Activated CD8-positive, alpha-beta memory T cell treated with anti-CD3 and anti-CD28 coated beads, Interleukin-2, amount 50 U/mL, for 48 hours (primary cell): ENCODE measurements at regions not wholly inside any gene's neighbourhood (a gene's known extent, or its start where the extent isn't known, plus 50 kb on each side); places are given as distances from the start of the nearest gene placed in this dataset.
"Not testable (repeated sequence)": the region's sequence is repeated elsewhere in the genome, so short reads cannot be mapped to it uniquely, and the experiment has no call there.

Source experiments
- DNase-seq: peaks from one replicate; pipeline ENCODE4 v3.0.0-alpha.2; 2020

DNA sequence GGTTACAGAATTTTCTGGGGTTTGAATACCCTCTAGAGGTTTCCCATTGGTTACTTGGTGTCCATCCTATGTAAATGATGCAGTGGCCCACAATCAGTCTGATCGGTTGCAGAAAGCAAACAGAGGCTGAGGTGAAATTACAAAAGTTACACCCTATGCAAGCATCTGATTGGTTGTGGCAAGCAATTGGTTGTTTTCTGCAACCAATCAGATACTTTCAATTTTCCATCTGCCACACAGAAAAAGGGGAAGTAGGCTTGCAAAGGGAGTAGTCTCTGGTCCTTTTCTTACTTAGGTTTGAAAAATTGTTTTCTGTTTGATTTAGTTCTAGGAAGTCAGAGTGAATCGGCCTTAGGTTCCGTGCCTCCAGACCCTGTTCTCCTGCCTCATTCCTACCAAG, 93.1 kb downstream of the WTIP start:
- no peak for DNase-seq

DNA sequence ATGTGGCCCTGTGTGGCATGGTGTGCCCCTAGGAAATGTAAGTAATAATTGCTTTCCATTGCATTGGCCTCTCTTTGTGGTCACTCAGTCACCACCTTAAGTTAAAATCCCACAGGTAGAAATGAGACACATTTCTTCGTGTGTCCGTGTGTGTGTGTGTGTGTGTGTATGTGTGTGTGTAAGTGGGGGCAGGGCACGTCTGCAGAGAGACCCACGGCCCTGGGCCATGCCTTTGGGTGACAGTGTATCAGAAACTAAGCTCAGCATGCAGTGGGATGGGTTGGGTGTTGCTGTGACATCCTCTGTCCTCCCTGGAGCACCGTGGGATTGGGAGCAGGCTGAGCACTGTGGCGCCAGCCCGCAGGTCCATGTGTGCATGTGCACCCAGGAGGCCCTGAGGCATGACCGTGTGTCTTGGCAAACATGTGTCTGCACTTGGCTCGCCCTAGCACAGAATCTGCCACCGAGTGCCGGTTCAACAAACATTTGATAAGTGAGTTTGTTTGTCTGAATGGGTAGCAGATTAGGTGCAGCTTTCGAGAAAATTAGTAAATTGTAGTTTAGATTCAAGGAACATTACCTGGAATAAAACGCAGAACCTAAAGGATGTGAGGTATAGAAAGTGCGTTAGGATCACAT, 91.8 kb downstream of the WTIP start:
- DNase-seq: no peak

DNA sequence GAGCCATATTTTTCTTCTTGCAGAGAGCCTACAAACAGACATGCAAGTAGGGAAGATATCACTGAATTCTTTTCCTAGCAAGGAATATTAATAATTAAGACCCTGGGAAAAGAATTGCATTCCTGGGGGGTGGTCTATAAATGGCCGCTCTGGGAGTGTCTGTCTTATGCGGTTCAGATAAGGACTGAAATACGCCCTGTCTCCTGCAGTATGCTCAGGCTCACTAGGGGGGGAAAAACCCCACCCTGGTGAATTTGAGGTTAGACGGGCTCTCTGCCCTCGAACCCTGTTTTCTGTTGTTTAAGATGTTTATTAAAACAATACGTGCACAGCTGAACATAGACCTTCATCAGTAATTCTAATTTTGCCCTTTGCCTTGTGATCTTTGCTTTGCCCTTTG, 88.6 kb downstream of the WTIP start:
- not testable (repeated sequence) for DNase-seq

DNA sequence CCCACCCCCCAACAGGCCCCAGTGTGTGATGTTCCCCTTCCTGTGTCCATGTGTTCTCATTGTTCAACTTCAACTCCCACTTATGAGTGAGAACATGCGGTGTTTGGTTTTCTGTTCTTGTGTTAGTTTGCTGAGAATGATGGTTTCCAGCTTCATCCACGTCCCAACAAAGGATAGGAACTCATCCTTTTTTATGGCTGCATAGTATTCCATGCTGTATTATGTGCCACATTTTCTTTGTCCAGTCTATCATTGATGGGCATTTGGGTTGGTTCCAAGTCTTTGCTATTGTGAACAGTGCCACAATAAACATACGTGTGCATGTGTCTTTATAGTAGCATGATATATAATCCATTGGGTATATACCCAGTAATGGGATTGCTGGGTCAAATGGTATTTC, 80.8 kb downstream of the WTIP start:
- DNase-seq: not testable (repeated sequence)
